GM23248 (cell line): ENCODE measurements at regions not wholly inside any gene's neighbourhood (a gene's known extent, or its start where the extent isn't known, plus 50 kb on each side); places are given as distances from the start of the nearest gene placed in this dataset.
"Not testable (repeated sequence)": the region's sequence is repeated elsewhere in the genome, so short reads cannot be mapped to it uniquely, and the experiment has no call there.

Experiments used
- DNase-seq: peaks from one replicate; pipeline ENCODE4 v3.0.0-alpha.2; 2015
- H2AFZ ChIP-seq: fragments of 200-600 bp; sonication (generic); 2 replicates; pipeline ENCODE4 v1.6.1; 2016; ENCODE audit warnings: antibody characterized with exemption
- H3F3A ChIP-seq: fragments of 200-600 bp; sonication (generic); 2 replicates; pipeline ENCODE4 v1.6.1; 2016; ENCODE audit warnings: mild to moderate bottlenecking, antibody characterized with exemption, mixed run types; ENCODE audit not compliant: insufficient read depth
- H3K27ac ChIP-seq: fragments of 200-600 bp; sonication (generic); 2 replicates; pipeline ENCODE4 v1.5.1; 2016; ENCODE audit warnings: mild to moderate bottlenecking
- H3K27me3 ChIP-seq: fragments of 200-600 bp; sonication (generic); replicated peaks from 2 replicates; pipeline ENCODE4 v1.6.1; 2016; ENCODE audit warnings: mild to moderate bottlenecking; ENCODE audit not compliant: insufficient read depth
- H3K36me3 ChIP-seq: fragments of 200-600 bp; sonication (generic); 2 replicates; pipeline ENCODE4 v1.6.1; 2016; ENCODE audit warnings: low read depth, mild to moderate bottlenecking
- H3K4me1 ChIP-seq: fragments of 200-600 bp; sonication (generic); 2 replicates; pipeline ENCODE4 v1.6.1; 2016; ENCODE audit warnings: mild to moderate bottlenecking; ENCODE audit not compliant: insufficient read depth
- H3K4me2 ChIP-seq: fragments of 200-600 bp; sonication (generic); one replicate; pipeline ENCODE4 v1.6.1; 2016; ENCODE audit warnings: mild to moderate bottlenecking; ENCODE audit not compliant: unreplicated experiment
- H3K4me3 ChIP-seq: fragments of 200-600 bp; sonication (generic); 2 replicates; pipeline ENCODE4 v1.5.1; 2016; ENCODE audit warnings: mild to moderate bottlenecking
- H3K79me2 ChIP-seq: fragments of 200-600 bp; sonication (generic); 2 replicates; pipeline ENCODE4 v1.6.1; 2016; ENCODE audit warnings: mild to moderate bottlenecking; ENCODE audit not compliant: insufficient read depth
- H3K9ac ChIP-seq: fragments of 200-600 bp; sonication (generic); 2 replicates; pipeline ENCODE4 v1.6.1; 2016; ENCODE audit warnings: mild to moderate bottlenecking
- H3K9me2 ChIP-seq: fragments of 200-600 bp; sonication (generic); 2 replicates; pipeline ENCODE4 v1.6.1; 2016; ENCODE audit warnings: mixed run types, mild to moderate bottlenecking, moderate library complexity; ENCODE audit not compliant: insufficient read depth
- H3K9me3 ChIP-seq: fragments of 200-600 bp; sonication (generic); one replicate; pipeline ENCODE4 v1.6.1; 2017; ENCODE audit warnings: low read depth
- H4K20me1 ChIP-seq: fragments of 200-600 bp; sonication (generic); 2 replicates; pipeline ENCODE4 v1.6.0; 2016; ENCODE audit not compliant: insufficient read depth
- WGBS, 2 experiments: methylation state at CpG; one replicate each; pipeline ENCODE4 v1.1.6; 2015 to 2017; ENCODE audit warnings: low lambda C conversion rate in 2 of 2, low coverage in 1 of 2; ENCODE audit errors: missing lambda C conversion rate in 2 of 2; 5-methylcytosine and 5-hydroxymethylcytosine counted together
- in situ Hi-C: fragments of 300-500 bp; cut with MboI; formaldehyde crosslinking; loops from 2 replicates; pipeline ENCODE4 v1.15.0; 2020

DNA sequence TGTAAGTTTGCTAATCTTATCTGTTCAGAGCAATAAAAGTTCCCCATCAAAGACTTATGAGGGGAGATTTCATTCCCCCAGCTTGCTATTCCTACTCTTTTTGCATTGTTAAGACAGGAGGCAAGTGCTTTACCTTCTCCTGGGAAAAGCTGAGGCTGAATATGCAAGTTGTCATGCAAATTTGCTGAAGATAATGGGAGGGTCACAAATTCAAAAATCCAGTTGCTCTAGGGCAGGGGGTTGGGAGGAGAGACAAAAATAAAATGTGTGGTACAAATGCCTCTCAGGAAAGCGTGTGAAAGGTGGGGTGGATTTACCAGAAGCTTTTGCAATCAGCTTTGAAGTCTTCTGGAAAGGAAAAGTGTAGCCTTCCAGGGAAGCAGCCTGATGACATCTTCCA lies 290.4 kb downstream of the TUBA3C start:
- H3K79me2 ChIP-seq, H3F3A ChIP-seq, in situ Hi-C loops, DNase-seq, H3K9me2 ChIP-seq, H3K27ac ChIP-seq, H2AFZ ChIP-seq, H4K20me1 ChIP-seq, H3K4me3 ChIP-seq, H3K4me2 ChIP-seq, H3K4me1 ChIP-seq, H3K36me3 ChIP-seq, H3K9me3 ChIP-seq, H3K27me3 ChIP-seq, H3K9ac ChIP-seq: not testable (repeated sequence)
- WGBS, 2 experiments = 0 to 4% methylated on average over 1 of the region's 1 CpG

DNA sequence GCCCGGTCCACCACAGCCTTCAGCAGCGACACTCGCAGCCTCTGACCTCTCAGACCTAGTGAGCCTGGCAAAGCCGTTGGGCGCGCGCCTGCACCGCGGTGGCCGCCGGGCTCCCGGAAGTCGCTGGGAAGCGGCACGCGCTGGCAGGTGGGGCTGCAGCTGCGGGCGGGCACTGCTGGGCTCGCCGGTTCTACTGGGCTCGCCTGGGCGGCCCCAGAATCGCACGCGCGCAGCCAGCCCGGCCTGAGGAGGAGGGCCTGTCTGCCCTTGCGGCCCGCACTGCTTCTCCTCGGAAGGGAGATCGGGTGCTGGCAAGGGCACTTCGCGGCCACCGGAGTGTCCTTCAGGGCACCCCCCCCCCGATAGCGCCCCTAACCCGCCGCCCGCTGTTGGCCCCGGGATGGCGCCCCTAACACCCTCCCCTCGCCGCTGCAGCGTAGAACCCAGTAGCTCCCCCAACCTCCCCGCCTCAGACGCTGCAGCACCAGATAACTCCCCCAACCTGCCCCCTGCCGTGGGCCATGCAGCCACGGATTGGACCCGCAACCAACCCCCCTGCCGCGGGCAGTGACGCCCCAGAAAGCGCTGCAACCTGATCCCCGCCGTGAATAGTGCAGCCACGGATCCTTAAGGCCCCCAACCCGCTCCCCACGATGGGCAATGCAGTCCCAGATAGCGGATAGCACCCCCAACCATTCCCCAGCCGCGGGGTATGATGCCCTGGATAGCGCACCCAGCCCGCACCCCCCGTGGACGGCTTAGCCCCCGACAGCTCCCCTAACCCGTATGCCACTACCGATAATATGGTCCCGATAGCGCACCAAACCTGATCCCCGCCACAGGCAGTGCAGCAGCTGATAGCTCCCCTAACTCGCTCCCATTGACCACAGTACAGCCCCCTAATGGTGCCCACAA lies 306.5 kb downstream of the TUBA3C start:
- H2AFZ ChIP-seq, H3K36me3 ChIP-seq, H3K4me1 ChIP-seq, H3K9me2 ChIP-seq, H3K27me3 ChIP-seq, in situ Hi-C loops, H3K9me3 ChIP-seq, H3K9ac ChIP-seq, H3F3A ChIP-seq, H3K4me2 ChIP-seq, H3K79me2 ChIP-seq, H3K4me3 ChIP-seq, H4K20me1 ChIP-seq, H3K27ac ChIP-seq: not testable (repeated sequence)
- WGBS, 2 experiments = 33 to 37% methylated on average over 32 to 71 of the region's 72 CpGs
- DNase-seq = peak; percentile 1

DNA sequence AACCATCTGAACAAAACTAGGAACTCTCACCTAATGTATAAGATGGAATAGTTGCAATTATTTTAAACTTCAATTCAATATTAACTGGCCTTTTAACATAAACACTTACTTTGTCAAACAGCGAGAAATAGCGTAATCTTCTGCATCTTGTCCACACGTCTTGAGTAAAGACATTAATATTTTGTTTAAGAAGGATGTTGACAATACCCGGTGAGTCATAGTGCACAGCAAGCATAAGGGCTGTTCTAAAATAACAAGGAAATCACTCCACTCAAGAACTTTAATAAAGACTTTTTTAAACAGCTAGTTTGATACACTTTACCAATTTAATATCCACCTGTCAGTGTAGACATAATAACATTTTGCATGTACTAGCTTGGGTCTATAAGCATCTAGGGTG lies 311.1 kb downstream of the TUBA3C start:
- DNase-seq, H3K9ac ChIP-seq, H3K4me3 ChIP-seq, in situ Hi-C loops, H3K4me1 ChIP-seq, H3K9me2 ChIP-seq, H3K27me3 ChIP-seq, H3K9me3 ChIP-seq, H2AFZ ChIP-seq, H3K79me2 ChIP-seq, H3K4me2 ChIP-seq, H4K20me1 ChIP-seq, H3K36me3 ChIP-seq, H3F3A ChIP-seq, H3K27ac ChIP-seq: not testable (repeated sequence)
- WGBS, 2 experiments = 35 to 40% methylated on average over 4 of the region's 4 CpGs

DNA sequence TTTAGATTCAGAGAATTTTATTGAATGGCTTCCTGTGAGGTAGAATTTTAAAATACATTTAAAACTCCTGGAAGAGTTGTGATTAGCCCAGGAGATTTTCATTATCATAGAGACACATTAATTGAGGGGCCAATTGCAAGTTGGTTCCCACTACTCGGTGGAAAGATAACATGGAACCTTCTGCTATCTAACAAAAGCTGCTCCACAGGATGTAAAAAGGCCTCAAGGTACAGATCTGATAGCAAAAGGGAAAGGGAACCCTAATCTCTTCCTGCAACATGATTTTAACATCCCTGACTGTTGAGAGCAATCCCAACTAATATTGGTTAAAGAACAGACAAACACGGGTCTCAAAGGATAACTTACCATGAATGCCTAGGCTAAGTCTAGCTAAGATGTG lies 312.3 kb downstream of the TUBA3C start:
- H3K9ac ChIP-seq, H3K9me3 ChIP-seq, H3F3A ChIP-seq, H3K4me3 ChIP-seq, H3K27me3 ChIP-seq, DNase-seq, H3K4me1 ChIP-seq, H3K9me2 ChIP-seq, H2AFZ ChIP-seq, in situ Hi-C loops, H3K36me3 ChIP-seq, H3K79me2 ChIP-seq, H4K20me1 ChIP-seq, H3K4me2 ChIP-seq, H3K27ac ChIP-seq: not testable (repeated sequence)
- WGBS, 2 experiments = 31 to 45% methylated on average over 2 of the region's 2 CpGs

DNA sequence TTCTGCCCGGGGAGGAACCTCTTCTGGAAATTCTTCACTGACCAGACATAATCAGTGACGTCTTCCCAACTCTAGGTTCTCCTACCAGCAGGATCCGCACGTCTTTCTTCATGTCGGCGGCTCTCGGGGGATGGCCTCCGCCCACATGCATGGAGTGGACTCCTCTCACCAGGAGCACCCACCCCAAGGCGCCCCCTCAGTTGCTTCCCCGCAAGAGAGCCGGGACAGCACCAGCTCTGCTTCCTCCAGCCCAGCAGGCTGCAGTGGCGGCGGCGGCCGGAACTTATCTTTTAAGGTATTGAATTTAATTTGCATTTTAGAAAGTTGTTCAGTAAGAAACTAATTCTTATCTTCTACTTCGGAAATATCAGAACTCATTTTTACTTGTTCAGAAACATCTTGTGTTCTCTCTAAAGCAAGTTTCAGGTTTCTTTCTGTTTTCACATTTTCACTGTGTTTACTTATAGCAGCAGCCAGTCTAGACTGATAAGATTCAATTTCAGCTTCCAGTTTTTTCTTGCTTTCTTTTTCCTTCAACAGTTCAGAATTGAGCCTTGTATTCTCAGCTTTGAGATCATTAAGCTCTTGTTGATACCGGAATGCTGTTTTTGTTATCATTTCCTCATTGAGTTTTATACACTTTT lies 343.5 kb downstream of the TUBA3C start:
- H3F3A ChIP-seq, H3K9me2 ChIP-seq, H4K20me1 ChIP-seq, DNase-seq, H3K4me1 ChIP-seq, H3K4me3 ChIP-seq, H3K36me3 ChIP-seq, in situ Hi-C loops, H3K27me3 ChIP-seq, H3K4me2 ChIP-seq, H3K9me3 ChIP-seq, H3K27ac ChIP-seq, H3K79me2 ChIP-seq, H3K9ac ChIP-seq, H2AFZ ChIP-seq: not testable (repeated sequence)
- WGBS, 2 experiments = 50 to 52% methylated on average over 11 to 17 of the region's 17 CpGs

DNA sequence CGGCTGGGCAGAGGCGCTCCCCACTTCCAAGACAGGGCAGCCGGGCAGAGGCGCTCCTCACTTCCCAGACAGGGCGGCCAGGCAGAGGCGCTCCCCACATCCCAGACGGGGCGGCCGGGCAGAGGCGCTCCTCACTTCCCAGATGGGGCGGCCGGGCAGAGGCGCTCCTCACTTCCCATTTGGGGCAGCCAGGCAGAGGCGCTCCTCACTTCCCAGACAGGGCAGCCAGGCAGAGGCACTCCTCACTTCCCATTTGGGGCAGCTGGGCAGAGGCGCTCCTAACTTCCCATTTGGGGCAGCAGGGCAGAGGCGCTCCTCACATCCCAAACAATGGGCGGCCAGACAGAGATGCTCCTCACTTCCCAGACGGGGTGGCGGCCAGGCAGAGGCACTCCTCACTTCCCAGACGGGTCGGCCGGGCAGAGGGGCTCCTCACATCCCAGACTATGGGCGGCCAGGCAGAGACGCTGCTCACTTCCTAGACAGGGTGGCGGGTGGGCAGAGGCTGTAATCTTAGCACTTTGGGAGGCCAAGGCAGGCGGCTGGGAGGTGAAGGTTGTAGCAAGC lies 344.4 kb downstream of the TUBA3C start:
- H3K9me2 ChIP-seq, H4K20me1 ChIP-seq, H3K4me1 ChIP-seq, in situ Hi-C loops, DNase-seq, H3K27ac ChIP-seq, H3K4me3 ChIP-seq, H3K9ac ChIP-seq, H3K9me3 ChIP-seq, H2AFZ ChIP-seq, H3K4me2 ChIP-seq, H3K27me3 ChIP-seq, H3K36me3 ChIP-seq, H3F3A ChIP-seq, H3K79me2 ChIP-seq: not testable (repeated sequence)
- 39 to 59% methylated on average over 10 to 25 of the region's 26 CpGs for WGBS, 2 experiments

DNA sequence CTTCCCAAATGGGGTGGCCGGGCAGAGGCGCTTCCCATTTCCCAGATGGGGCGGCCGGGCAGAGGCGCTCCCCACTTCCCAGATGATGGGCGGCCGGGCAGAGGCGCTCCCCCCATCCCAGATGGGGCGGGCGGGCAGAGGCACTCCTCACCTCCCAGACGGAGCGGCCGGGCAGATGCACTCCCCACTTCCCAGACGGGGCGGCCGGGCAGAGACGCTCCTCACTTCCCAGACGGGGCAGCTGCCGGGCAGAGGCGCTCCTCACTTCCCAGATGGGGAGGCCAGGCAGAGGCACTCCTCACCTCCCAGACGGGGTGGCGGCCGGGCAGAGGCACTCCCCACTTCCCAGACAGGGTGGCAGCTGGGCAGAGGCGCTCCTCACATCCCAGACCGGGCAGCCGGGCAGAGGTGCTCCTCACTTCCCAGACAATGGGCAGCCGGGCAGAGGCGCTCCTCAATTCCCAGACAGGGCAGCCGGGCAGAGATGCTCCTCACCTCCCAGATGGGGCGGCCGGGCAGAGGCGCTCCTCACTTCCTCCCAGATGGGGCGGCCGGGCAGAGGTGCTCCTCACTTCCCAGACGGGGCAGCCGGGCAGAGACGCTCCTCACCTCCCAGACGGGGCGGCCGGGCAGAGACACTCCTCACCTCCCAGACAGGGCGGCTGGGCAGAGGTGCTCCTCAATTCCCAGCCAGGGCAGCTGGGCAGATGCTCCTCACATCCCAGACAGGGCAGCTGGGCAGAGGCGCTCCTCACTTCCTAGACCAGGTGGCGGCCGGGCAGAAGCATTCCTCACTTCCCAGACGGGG lies 345.0 kb downstream of the TUBA3C start:
- H3K36me3 ChIP-seq, H3K9ac ChIP-seq, H3K27ac ChIP-seq, H2AFZ ChIP-seq, H3K9me3 ChIP-seq, H3K4me3 ChIP-seq, DNase-seq, in situ Hi-C loops, H3F3A ChIP-seq, H3K27me3 ChIP-seq, H3K79me2 ChIP-seq, H3K4me1 ChIP-seq, H3K4me2 ChIP-seq, H3K9me2 ChIP-seq, H4K20me1 ChIP-seq: not testable (repeated sequence)
- WGBS, 2 experiments = 69 to 78% methylated on average over 10 to 41 of the region's 45 CpGs
